H9 (cell line): ENCODE measurements at regions not wholly inside any gene's neighbourhood (a gene's known extent, or its start where the extent isn't known, plus 50 kb on each side); places are given as distances from the start of the nearest gene placed in this dataset.

Experiments used
- DNase-seq: peaks from one replicate; pipeline ENCODE4 v3.0.0-alpha.2; 2017
- H2AFZ ChIP-seq: one replicate; pipeline ENCODE4 v1.6.1; 2013; ENCODE audit warnings: mild to moderate bottlenecking, low read length, control low read depth, moderate library complexity
- H2AK5ac ChIP-seq: 2 replicates; pipeline ENCODE4 v1.6.1; 2013; ENCODE audit warnings: low read length, control low read depth, mixed read lengths; ENCODE audit not compliant: insufficient read length
- H2BK120ac ChIP-seq: one replicate; pipeline ENCODE4 v1.6.1; 2013; ENCODE audit warnings: low read depth, mild to moderate bottlenecking, low read length, control low read depth, inconsistent platforms; ENCODE audit not compliant: poor library complexity, severe bottlenecking
- H2BK12ac ChIP-seq: 2 replicates; pipeline ENCODE4 v1.6.1; 2013; ENCODE audit warnings: low read length, control low read depth, mixed read lengths, low read depth; ENCODE audit not compliant: insufficient read length
- H2BK15ac ChIP-seq: 2 replicates; pipeline ENCODE4 v1.6.1; 2013; ENCODE audit warnings: low read depth, low read length, control low read depth
- H2BK20ac ChIP-seq: one replicate; pipeline ENCODE4 v1.6.1; 2013; ENCODE audit warnings: low read depth, mild to moderate bottlenecking, low read length, control low read depth, inconsistent platforms; ENCODE audit not compliant: poor library complexity, severe bottlenecking
- H2BK5ac ChIP-seq: 2 replicates; pipeline ENCODE4 v1.6.1; 2013; ENCODE audit warnings: low read length, control low read depth, mixed read lengths; ENCODE audit not compliant: insufficient read length
- H3K14ac ChIP-seq: 2 replicates; pipeline ENCODE4 v1.6.1; 2013; ENCODE audit warnings: low read length, control low read depth; ENCODE audit not compliant: insufficient read depth
- H3K18ac ChIP-seq: 2 replicates; pipeline ENCODE4 v1.6.1; 2013; ENCODE audit warnings: low read depth, mild to moderate bottlenecking, mixed read lengths, low read length, control low read depth; ENCODE audit not compliant: insufficient read length
- H3K23ac ChIP-seq: 2 replicates; pipeline ENCODE4 v1.6.1; 2013; ENCODE audit warnings: low read length, control low read depth, mixed read lengths, low read depth; ENCODE audit not compliant: insufficient read length
- H3K23me2 ChIP-seq: 2 replicates; pipeline ENCODE4 v1.6.1; 2013; ENCODE audit warnings: low read depth, mild to moderate bottlenecking, mixed read lengths, low read length, control low read depth; ENCODE audit not compliant: insufficient read length, poor library complexity, severe bottlenecking
- H3K27ac ChIP-seq: 2 replicates; pipeline ENCODE4 v1.5.1; 2013; ENCODE audit warnings: low read length, control low read depth, mixed read lengths, low read depth; ENCODE audit not compliant: insufficient read length
- H3K27me3 ChIP-seq: 2 replicates; pipeline ENCODE4 v1.6.1; 2013; ENCODE audit warnings: low read length, control low read depth, inconsistent platforms; ENCODE audit not compliant: insufficient read depth
- H3K4ac ChIP-seq: 2 replicates; pipeline ENCODE4 v1.6.1; 2013; ENCODE audit warnings: low read depth, mild to moderate bottlenecking, control low read depth, inconsistent platforms, low read length, moderate library complexity
- H3K4me1 ChIP-seq: 2 replicates; pipeline ENCODE4 v1.6.1; 2013; ENCODE audit warnings: low read length, control low read depth, inconsistent platforms; ENCODE audit not compliant: insufficient read depth
- H3K4me2 ChIP-seq: 2 replicates; pipeline ENCODE4 v1.6.1; 2013; ENCODE audit warnings: low read length, control low read depth, mixed read lengths; ENCODE audit not compliant: insufficient read length, insufficient read depth
- H3K56ac ChIP-seq: 2 replicates; pipeline ENCODE4 v1.6.1; 2013; ENCODE audit warnings: low read depth, mild to moderate bottlenecking, mixed read lengths, low read length, control low read depth; ENCODE audit not compliant: insufficient read length
- H3K79me1 ChIP-seq: 2 replicates; pipeline ENCODE4 v1.6.1; 2013; ENCODE audit warnings: low read depth, mild to moderate bottlenecking, moderate library complexity, low read length, control low read depth, inconsistent platforms; ENCODE audit not compliant: insufficient read depth, poor library complexity, severe bottlenecking
- H3K79me2 ChIP-seq: 2 replicates; pipeline ENCODE4 v1.6.1; 2013; ENCODE audit warnings: low read length, control low read depth, inconsistent platforms; ENCODE audit not compliant: insufficient read depth
- H3K9ac ChIP-seq: 2 replicates; pipeline ENCODE4 v1.6.1; 2013; ENCODE audit warnings: low read length, control low read depth, mixed read lengths; ENCODE audit not compliant: insufficient read length; ENCODE audit errors: extremely low read depth
- H3K9me3 ChIP-seq: one replicate; pipeline ENCODE4 v1.6.1; 2013; ENCODE audit warnings: low read depth, low read length, inconsistent platforms; ENCODE audit not compliant: control insufficient read depth
- H3T11ph ChIP-seq: one replicate; pipeline ENCODE4 v1.6.1; 2013; ENCODE audit warnings: mild to moderate bottlenecking, low read length, control low read depth, inconsistent platforms
- H4K20me1 ChIP-seq: one replicate; pipeline ENCODE4 v1.6.1; 2013; ENCODE audit not compliant: control insufficient read depth, insufficient read length, insufficient read depth
- H4K5ac ChIP-seq: 2 replicates; pipeline ENCODE4 v1.6.1; 2013; ENCODE audit warnings: low read depth, mild to moderate bottlenecking, mixed read lengths, low read length, control low read depth; ENCODE audit not compliant: insufficient read length
- H4K8ac ChIP-seq: replicated peaks from 2 replicates; pipeline ENCODE4 v1.6.1; 2013; ENCODE audit warnings: low read length, control low read depth, mixed read lengths, low read depth; ENCODE audit not compliant: insufficient read length
- H4K91ac ChIP-seq: 2 replicates; pipeline ENCODE4 v1.6.1; 2013; ENCODE audit warnings: low read depth, mild to moderate bottlenecking, moderate library complexity, mixed read lengths, low read length, control low read depth; ENCODE audit not compliant: insufficient read length
- H3K27ac Mint-ChIP-seq, 3 experiments: 2 replicates in 2 of 3; 3 replicates in 1 of 3; pipeline ENCODE4 v1.8.0; 2020 to 2021; ENCODE audit warnings: mixed read lengths in 3 of 3, mild to moderate bottlenecking in 1 of 3, moderate library complexity in 1 of 3
- H3K27me3 Mint-ChIP-seq: 2 replicates; pipeline ENCODE4 v1.8.0; 2021; ENCODE audit warnings: low read depth, mild to moderate bottlenecking, moderate library complexity, mixed read lengths
- H3K36me3 Mint-ChIP-seq, 3 experiments: 2 replicates in 2 of 3; 3 replicates in 1 of 3; pipeline ENCODE4 v1.8.0; 2020 to 2021; ENCODE audit warnings: low read depth in 3 of 3, mixed read lengths in 3 of 3; ENCODE audit not compliant: insufficient read depth in 1 of 3
- H3K4me1 Mint-ChIP-seq, 2 experiments: 2 replicates each; pipeline ENCODE4 v1.8.0; 2020; ENCODE audit warnings: mixed read lengths in 2 of 2
- H3K4me3 Mint-ChIP-seq, 2 experiments: 2 replicates in 1 of 2; 3 replicates in 1 of 2; pipeline ENCODE4 v1.8.0; 2020 to 2021; ENCODE audit warnings: mild to moderate bottlenecking in 2 of 2, mixed read lengths in 2 of 2, moderate library complexity in 1 of 2
- H3K9me3 Mint-ChIP-seq, 2 experiments: 2 replicates in 1 of 2; 3 replicates in 1 of 2; pipeline ENCODE4 v1.8.0; 2020; ENCODE audit warnings: mild to moderate bottlenecking in 2 of 2, mixed read lengths in 2 of 2, moderate library complexity in 1 of 2
- WGBS: extraction: QIAGEN DNeasy Blood & Tissue Kit; methylation state at CpG from one replicate; pipeline ENCODE4 v1.1.7; 2013; ENCODE audit warnings: missing lambda C conversion rate, low lambda C conversion rate, mixed read lengths; ENCODE audit not compliant: insufficient read length; ENCODE audit errors: extremely low coverage; 5-methylcytosine and 5-hydroxymethylcytosine counted together
- TF ChIP-seq, protein P1 (sequence below): fragments of 200-600 bp; sonication (generic); conservative IDR thresholded peaks from 3 replicates; pipeline ENCODE4 v1.8.0; 2021; ENCODE audit warnings: antibody characterized with exemption, mild to moderate bottlenecking

- H3K27me3 Mint-ChIP-seq = no peaks in the 10 kb centered on the region
- no peak overlapping the region for H3K4me3 Mint-ChIP-seq
- no peaks in the 10 kb centered on the region for H3K79me2 ChIP-seq
- no peak overlapping the region for H2BK120ac ChIP-seq
- peaks cover 4 to 10% of the 10 kb centered on the region in 2 experiments; a peak in 4 of 5 replicates for H3K9me3 Mint-ChIP-seq
- H3K18ac ChIP-seq = no peak overlapping the region
- no peaks in the 10 kb centered on the region for H3K23me2 ChIP-seq
- no peak overlapping the region for H4K91ac ChIP-seq
- no peak overlapping the region for H4K8ac ChIP-seq
- H2AFZ ChIP-seq = no peak overlapping the region
- no peaks in the 10 kb centered on the region for H3K9me3 ChIP-seq
- no peak overlapping the region for H2BK5ac ChIP-seq
- H3K27me3 ChIP-seq = no peaks in the 10 kb centered on the region
- H2BK12ac ChIP-seq = no peak overlapping the region
- no peaks in the 10 kb centered on the region for H4K20me1 ChIP-seq
- H3T11ph ChIP-seq = no peak overlapping the region
- H4K5ac ChIP-seq = no peak overlapping the region
- no peak overlapping the region for H3K23ac ChIP-seq
- no peaks in the 10 kb centered on the region for H3K4me1 ChIP-seq
- no peak overlapping the region for H3K14ac ChIP-seq
- H3K4ac ChIP-seq = no peak overlapping the region
- no peak overlapping the region for H2AK5ac ChIP-seq
- H3K56ac ChIP-seq = no peak overlapping the region
- TF ChIP-seq, protein P1, sequence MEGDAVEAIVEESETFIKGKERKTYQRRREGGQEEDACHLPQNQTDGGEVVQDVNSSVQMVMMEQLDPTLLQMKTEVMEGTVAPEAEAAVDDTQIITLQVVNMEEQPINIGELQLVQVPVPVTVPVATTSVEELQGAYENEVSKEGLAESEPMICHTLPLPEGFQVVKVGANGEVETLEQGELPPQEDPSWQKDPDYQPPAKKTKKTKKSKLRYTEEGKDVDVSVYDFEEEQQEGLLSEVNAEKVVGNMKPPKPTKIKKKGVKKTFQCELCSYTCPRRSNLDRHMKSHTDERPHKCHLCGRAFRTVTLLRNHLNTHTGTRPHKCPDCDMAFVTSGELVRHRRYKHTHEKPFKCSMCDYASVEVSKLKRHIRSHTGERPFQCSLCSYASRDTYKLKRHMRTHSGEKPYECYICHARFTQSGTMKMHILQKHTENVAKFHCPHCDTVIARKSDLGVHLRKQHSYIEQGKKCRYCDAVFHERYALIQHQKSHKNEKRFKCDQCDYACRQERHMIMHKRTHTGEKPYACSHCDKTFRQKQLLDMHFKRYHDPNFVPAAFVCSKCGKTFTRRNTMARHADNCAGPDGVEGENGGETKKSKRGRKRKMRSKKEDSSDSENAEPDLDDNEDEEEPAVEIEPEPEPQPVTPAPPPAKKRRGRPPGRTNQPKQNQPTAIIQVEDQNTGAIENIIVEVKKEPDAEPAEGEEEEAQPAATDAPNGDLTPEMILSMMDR = no peak
- H3K79me1 ChIP-seq = no peaks in the 10 kb centered on the region
- WGBS = no CpG with 5 or more reads among the region's 4 CpGs
- H3K36me3 Mint-ChIP-seq = peaks cover 0 to 5% (median 4%) of the 10 kb centered on the region in 3 experiments; a peak in 3 of 7 replicates
- no peak overlapping the region for H3K9ac ChIP-seq
- DNase-seq = no peak
- H3K27ac Mint-ChIP-seq = no peak overlapping the region
- no peak overlapping the region for H3K27ac ChIP-seq
- H3K4me1 Mint-ChIP-seq = peaks cover 3 to 4% of the 10 kb centered on the region in 2 experiments; a peak in 2 of 4 replicates
- H2BK15ac ChIP-seq = no peak overlapping the region
- H3K4me2 ChIP-seq = no peak overlapping the region
- no peak overlapping the region for H2BK20ac ChIP-seq
Measured at GRCh38 chr10:6309816-6310215, 107.1 kb downstream of the PFKFB3 start.
